ENCODE measurements at regions not wholly inside any gene's neighbourhood (a gene's known extent, or its start where the extent isn't known, plus 50 kb on each side); places are given as distances from the start of the nearest gene placed in this dataset.
"Not testable (repeated sequence)": the region's sequence is repeated elsewhere in the genome, so short reads cannot be mapped to it uniquely, and the experiment has no call there.

GRCh38 chr9:73437758-73438157, 286.1 kb downstream of the ANXA1 start:
- no peak for TF ChIP-seq CTCF (IDR thresholded peaks at IDR 0.05; ENCODE audit: extremely low read depth, insufficient read depth, missing control alignments)
- in situ Hi-C loops (cut with MboI; ENCODE audit: low pct_unique_long_range_greater_than_20kb, low sequenced_read_pairs, unreplicated experiment): no loop called here
- DNase-seq (ENCODE audit: low spot score): no peak

DNA sequence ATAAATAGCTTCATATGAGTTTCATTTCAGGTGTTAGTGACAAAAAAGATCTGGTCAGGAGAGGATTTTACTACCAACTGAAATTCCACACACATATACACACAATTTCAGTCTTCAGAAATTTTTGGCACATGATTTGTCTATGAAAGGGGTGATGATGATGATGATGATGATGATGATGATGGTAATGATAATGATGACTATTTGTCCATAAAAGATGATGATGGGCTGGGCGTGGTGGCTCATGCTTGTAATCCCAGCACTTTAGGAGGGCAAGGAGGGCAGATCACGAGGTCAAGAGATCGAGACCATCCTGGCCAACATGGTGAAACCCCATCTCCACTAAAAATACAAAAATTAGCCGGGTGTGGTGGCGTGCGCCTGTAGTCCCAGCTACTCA, 288.2 kb downstream of the ANXA1 start:
- DNase-seq (ENCODE audit: low spot score); in situ Hi-C loops (cut with MboI; ENCODE audit: low pct_unique_long_range_greater_than_20kb, low sequenced_read_pairs, unreplicated experiment): not testable (repeated sequence)

- no peak for TF ChIP-seq CTCF (IDR thresholded peaks at IDR 0.05; ENCODE audit: extremely low read depth, insufficient read depth, missing control alignments)
- DNase-seq (ENCODE audit: low spot score): no peak
- in situ Hi-C loops (cut with MboI; ENCODE audit: low pct_unique_long_range_greater_than_20kb, low sequenced_read_pairs, unreplicated experiment): no loop called here
Measured at GRCh38 chr9:73441223-73441622, 289.6 kb downstream of the ANXA1 start.

- in situ Hi-C loops (cut with MboI; ENCODE audit: low pct_unique_long_range_greater_than_20kb, low sequenced_read_pairs, unreplicated experiment): no loop called here
- DNase-seq (ENCODE audit: low spot score): no peak
- TF ChIP-seq CTCF (IDR thresholded peaks at IDR 0.05; ENCODE audit: extremely low read depth, insufficient read depth, missing control alignments): no peak
Measured at GRCh38 chr9:73441890-73442818, 290.5 kb downstream of the ANXA1 start.

- in situ Hi-C loops (cut with MboI; ENCODE audit: low pct_unique_long_range_greater_than_20kb, low sequenced_read_pairs, unreplicated experiment): no loop called here
- DNase-seq (ENCODE audit: low spot score): no peak
- TF ChIP-seq CTCF (IDR thresholded peaks at IDR 0.05; ENCODE audit: extremely low read depth, insufficient read depth, missing control alignments): no peak
Measured at GRCh38 chr9:73444821-73445220, 293.2 kb downstream of the ANXA1 start.

GRCh38 chr9:73445384-73445783, 293.7 kb downstream of the ANXA1 start:
- DNase-seq (ENCODE audit: low spot score); in situ Hi-C loops (cut with MboI; ENCODE audit: low pct_unique_long_range_greater_than_20kb, low sequenced_read_pairs, unreplicated experiment): not testable (repeated sequence)

GRCh38 chr9:73446306-73446705, 294.6 kb downstream of the ANXA1 start:
- TF ChIP-seq CTCF (IDR thresholded peaks at IDR 0.05; ENCODE audit: extremely low read depth, insufficient read depth, missing control alignments): no peak
- in situ Hi-C loops (cut with MboI; ENCODE audit: low pct_unique_long_range_greater_than_20kb, low sequenced_read_pairs, unreplicated experiment): no loop called here
- no peak for DNase-seq (ENCODE audit: low spot score)
